ENCODE measurements at regions not wholly inside any gene's neighbourhood (a gene's known extent, or its start where the extent isn't known, plus 50 kb on each side); places are given as distances from the start of the nearest gene placed in this dataset.

DNA sequence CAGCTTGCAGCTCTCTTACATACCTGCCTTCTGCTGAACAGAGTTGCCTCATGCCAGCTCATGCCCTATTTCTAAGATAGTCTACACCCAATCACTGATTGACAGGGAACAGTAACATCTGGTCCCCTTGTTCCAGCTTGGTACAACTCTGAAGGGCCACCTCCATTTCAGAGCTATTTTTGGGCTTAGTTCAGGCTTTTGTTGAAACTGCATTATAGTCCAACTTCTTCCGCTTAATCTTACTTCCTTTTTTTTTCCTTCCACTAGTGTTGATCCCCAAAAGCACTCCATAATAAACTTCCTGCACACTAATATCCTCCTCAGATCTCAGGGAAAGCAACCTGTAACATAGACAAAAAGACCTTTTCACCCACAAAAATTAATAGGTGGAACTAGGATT, 65.7 kb upstream of the TNFRSF21 start:
- ATAC-seq (no peak), FAIRE-seq (no peak), DNase-seq (ENCODE audit: low read depth in 1 of 2, low spot score in 1 of 2) (no peak)
- no peak overlapping the region for H3K4me2 ChIP-seq
- no peak overlapping the region for H3K27ac ChIP-seq
- no peaks in the 10 kb centered on the region for H3K4me1 ChIP-seq
- no peak for TF ChIP-seq HDAC2 (IDR thresholded peaks at IDR 0.05)
- TF ChIP-seq BHLHE40 (IDR thresholded peaks at IDR 0.05; ENCODE audit: low read depth, low read length) = no peak
- TF ChIP-seq FOSL2 (IDR thresholded peaks at IDR 0.05) = no peak
- no peak for TF ChIP-seq FOSL2 (CRISPR knock-in tag; IDR thresholded peaks at IDR 0.05)
- no peak for TF ChIP-seq RARB (CRISPR knock-in tag; IDR thresholded peaks at IDR 0.05)
- TF ChIP-seq EHMT2 (IDR thresholded peaks at IDR 0.05; ENCODE audit: low read depth) = no peak
- no peak for TF ChIP-seq HOXB13 (CRISPR knock-in tag; IDR thresholded peaks at IDR 0.05; ENCODE audit: low read depth)
- TF ChIP-seq, protein P1, sequence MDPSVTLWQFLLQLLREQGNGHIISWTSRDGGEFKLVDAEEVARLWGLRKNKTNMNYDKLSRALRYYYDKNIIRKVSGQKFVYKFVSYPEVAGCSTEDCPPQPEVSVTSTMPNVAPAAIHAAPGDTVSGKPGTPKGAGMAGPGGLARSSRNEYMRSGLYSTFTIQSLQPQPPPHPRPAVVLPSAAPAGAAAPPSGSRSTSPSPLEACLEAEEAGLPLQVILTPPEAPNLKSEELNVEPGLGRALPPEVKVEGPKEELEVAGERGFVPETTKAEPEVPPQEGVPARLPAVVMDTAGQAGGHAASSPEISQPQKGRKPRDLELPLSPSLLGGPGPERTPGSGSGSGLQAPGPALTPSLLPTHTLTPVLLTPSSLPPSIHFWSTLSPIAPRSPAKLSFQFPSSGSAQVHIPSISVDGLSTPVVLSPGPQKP (IDR thresholded peaks at IDR 0.05; ENCODE audit: low read depth, low read length) = no peak
- TF ChIP-seq TFCP2L1 (CRISPR knock-in tag; IDR thresholded peaks at IDR 0.05) = no peak
- no peak for TF ChIP-seq HEYL (CRISPR knock-in tag; IDR thresholded peaks at IDR 0.05)
- no peak for TF ChIP-seq KDM1A (IDR thresholded peaks at IDR 0.05; ENCODE audit: low read depth)
- no peaks in the 10 kb centered on the region for H3K9me3 ChIP-seq
- 100% methylated on average over 1 of the region's 1 CpG for WGBS (ENCODE audit: missing lambda C conversion rate)
- no peak overlapping the region for H3K4me3 ChIP-seq
- ChIA-PET POLR2A (no interaction called here), CTCF (interaction anchor here (0.7 to 1.0 kb wide), 2 partner anchors 13 to 25 kb away, joined by 3 to 4 read pairs; no protein-coding TSS in a partner anchor)

DNA sequence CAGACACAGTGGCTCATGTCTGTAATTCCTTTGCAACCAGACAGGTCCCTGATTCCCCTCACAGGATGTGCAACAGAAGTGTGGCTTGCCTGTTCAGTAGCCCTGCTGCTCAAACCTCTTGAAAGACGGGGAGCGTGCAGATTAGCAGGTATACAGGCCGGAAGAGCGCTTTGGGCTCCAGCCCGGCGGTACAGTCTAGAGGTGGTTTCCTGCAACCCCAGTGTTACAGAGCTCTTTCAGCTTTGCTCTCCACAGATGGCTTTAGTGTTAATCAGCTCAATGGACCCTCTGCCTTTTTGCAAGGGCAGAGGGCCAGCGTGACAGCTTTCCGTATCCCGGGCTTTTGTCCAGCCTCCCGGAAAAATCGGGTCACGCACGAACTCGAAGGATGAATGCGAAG, 67.2 kb upstream of the TNFRSF21 start:
- H3K9me3 ChIP-seq = no peaks in the 10 kb centered on the region
- H3K4me2 ChIP-seq = no peak overlapping the region
- H3K4me1 ChIP-seq = peaks cover 3% of the 10 kb centered on the region; the same call in 1 of the 3 replicates
- ATAC-seq (no peak), DNase-seq (ENCODE audit: low read depth in 1 of 2, low spot score in 1 of 2) (no peak), FAIRE-seq (no peak)
- H3K27ac ChIP-seq = no peak overlapping the region
- ChIA-PET POLR2A (no interaction called here), CTCF (no interaction called here)
- H3K4me3 ChIP-seq = no peak overlapping the region
- TF ChIP-seq FOSB (CRISPR knock-in tag; IDR thresholded peaks at IDR 0.05) (no peak), CBX2 (IDR thresholded peaks at IDR 0.05; ENCODE audit: borderline replicate concordance, low read depth) (no peak), BHLHE40 (IDR thresholded peaks at IDR 0.05; ENCODE audit: low read depth, low read length) (no peak), KDM1A (IDR thresholded peaks at IDR 0.05; ENCODE audit: low read depth) (no peak), PHF8 (IDR thresholded peaks at IDR 0.05; ENCODE audit: borderline replicate concordance, low read depth) (no peak), NR3C1 (IDR thresholded peaks at IDR 0.05) (no peak)
- TF ChIP-seq, protein P2, sequence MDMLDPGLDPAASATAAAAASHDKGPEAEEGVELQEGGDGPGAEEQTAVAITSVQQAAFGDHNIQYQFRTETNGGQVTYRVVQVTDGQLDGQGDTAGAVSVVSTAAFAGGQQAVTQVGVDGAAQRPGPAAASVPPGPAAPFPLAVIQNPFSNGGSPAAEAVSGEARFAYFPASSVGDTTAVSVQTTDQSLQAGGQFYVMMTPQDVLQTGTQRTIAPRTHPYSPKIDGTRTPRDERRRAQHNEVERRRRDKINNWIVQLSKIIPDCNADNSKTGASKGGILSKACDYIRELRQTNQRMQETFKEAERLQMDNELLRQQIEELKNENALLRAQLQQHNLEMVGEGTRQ (IDR thresholded peaks at IDR 0.05) = no peak
- TF ChIP-seq, protein P3, sequence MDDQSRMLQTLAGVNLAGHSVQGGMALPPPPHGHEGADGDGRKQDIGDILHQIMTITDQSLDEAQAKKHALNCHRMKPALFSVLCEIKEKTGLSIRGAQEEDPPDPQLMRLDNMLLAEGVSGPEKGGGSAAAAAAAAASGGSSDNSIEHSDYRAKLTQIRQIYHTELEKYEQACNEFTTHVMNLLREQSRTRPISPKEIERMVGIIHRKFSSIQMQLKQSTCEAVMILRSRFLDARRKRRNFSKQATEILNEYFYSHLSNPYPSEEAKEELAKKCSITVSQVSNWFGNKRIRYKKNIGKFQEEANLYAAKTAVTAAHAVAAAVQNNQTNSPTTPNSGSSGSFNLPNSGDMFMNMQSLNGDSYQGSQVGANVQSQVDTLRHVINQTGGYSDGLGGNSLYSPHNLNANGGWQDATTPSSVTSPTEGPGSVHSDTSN (IDR thresholded peaks at IDR 0.05) = no peak
- TF ChIP-seq, protein P4, sequence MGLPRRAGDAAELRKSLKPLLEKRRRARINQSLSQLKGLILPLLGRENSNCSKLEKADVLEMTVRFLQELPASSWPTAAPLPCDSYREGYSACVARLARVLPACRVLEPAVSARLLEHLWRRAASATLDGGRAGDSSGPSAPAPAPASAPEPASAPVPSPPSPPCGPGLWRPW (IDR thresholded peaks at IDR 0.05) = no peak
- WGBS (ENCODE audit: missing lambda C conversion rate) = 94% methylated on average over 14 of the region's 15 CpGs

DNA sequence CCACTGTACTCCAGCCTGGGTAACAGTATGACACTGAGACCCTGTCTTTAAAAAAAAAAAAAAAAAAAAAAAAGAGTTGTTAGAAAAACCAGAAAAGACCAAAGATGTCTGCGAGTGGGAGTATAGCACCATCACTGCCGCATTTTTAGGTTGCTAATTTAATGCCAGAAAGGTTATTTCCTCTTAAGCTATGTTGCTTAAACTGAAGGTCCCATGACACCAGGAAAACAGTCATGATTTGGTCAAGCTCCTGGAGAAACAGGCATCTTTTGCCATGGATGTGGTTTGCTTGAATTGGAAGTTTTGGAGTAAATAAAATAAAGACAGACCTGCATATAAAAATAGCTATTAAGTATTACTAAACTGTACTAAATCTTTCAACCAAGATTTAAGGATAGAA, 68.3 kb upstream of the TNFRSF21 start:
- H3K4me3 ChIP-seq = no peak overlapping the region
- no peak for FAIRE-seq
- peaks cover 4% of the 10 kb centered on the region; the same call in 1 of the 3 replicates for H3K4me1 ChIP-seq
- ATAC-seq = no peak
- H3K27ac ChIP-seq = no peak overlapping the region
- ChIA-PET CTCF (no interaction called here), POLR2A (no interaction called here)
- H3K4me2 ChIP-seq = no peak overlapping the region
- no peak for TF ChIP-seq MAFK (IDR thresholded peaks at IDR 0.05; ENCODE audit: partially characterized antibody)
- TF ChIP-seq HOXA7 (CRISPR knock-in tag; IDR thresholded peaks at IDR 0.05) = no peak
- TF ChIP-seq CBX2 (IDR thresholded peaks at IDR 0.05; ENCODE audit: borderline replicate concordance, low read depth) = no peak
- TF ChIP-seq SREBF2 (IDR thresholded peaks at IDR 0.05) = no peak
- no peaks in the 10 kb centered on the region for H3K9me3 ChIP-seq
- no peak for DNase-seq (ENCODE audit: low read depth in 1 of 2, low spot score in 1 of 2)
- WGBS (ENCODE audit: missing lambda C conversion rate) = 87% methylated on average over 2 of the region's 2 CpGs
